NOMO-1 treated with DMSO at 0.1 percent for 48 hours (cell line): ENCODE measurements at regions not wholly inside any gene's neighbourhood (a gene's known extent, or its start where the extent isn't known, plus 50 kb on each side); places are given as distances from the start of the nearest gene placed in this dataset.

Source experiments
- DNase-seq: peaks from one replicate; lab custom pipeline; 2025; ENCODE audit not compliant: unreplicated experiment; lab: John Stamatoyannopoulos, UW

- DNase-seq, result no peak
Observed at GRCh38 chr4:56099378-56099786, 150.6 kb downstream of the CEP135 start.

- no peak for DNase-seq
Observed at GRCh38 chr4:56093576-56093975, 144.8 kb downstream of the CEP135 start.

- DNase-seq, result no peak
Observed at GRCh38 chr4:56092540-56092939, 143.8 kb downstream of the CEP135 start.

GRCh38 chr4:56086561-56086960 is 137.8 kb downstream of the CEP135 start:
- DNase-seq, result no peak

GRCh38 chr4:56086073-56086541 is 137.4 kb downstream of the CEP135 start:
- no peak for DNase-seq

GRCh38 chr4:56085275-56085674 is 136.5 kb downstream of the CEP135 start:
- no peak for DNase-seq

- DNase-seq, result no peak
Observed at GRCh38 chr4:56084851-56085250, 136.1 kb downstream of the CEP135 start.
